Peyer's patch (tissue), 4 donors: ENCODE measurements at regions not wholly inside any gene's neighbourhood (a gene's known extent, or its start where the extent isn't known, plus 50 kb on each side); places are given as distances from the start of the nearest gene placed in this dataset.

Experiments
- POLR2A ChIP-seq, 2 donors: fragments of 450-650 bp; IDR thresholded peaks; one replicate each; pipeline ENCODE4 v1.5.1; 2017; ENCODE audit warnings: antibody characterized with exemption in 2 of 2, mild to moderate bottlenecking in 2 of 2, moderate library complexity in 2 of 2
- TF ChIP-seq, protein P1 (sequence below), 6 experiments: fragments of 450-650 bp in 4 of 6; fragments of 200-600 bp in 2 of 6; sonication (generic) in 1 of 6; IDR thresholded peaks; one replicate each; pipeline ENCODE4 v1.5.1; 2017 to 2019; ENCODE audit warnings: antibody characterized with exemption in 6 of 6, mild to moderate bottlenecking in 3 of 6, moderate library complexity in 1 of 6

DNA sequence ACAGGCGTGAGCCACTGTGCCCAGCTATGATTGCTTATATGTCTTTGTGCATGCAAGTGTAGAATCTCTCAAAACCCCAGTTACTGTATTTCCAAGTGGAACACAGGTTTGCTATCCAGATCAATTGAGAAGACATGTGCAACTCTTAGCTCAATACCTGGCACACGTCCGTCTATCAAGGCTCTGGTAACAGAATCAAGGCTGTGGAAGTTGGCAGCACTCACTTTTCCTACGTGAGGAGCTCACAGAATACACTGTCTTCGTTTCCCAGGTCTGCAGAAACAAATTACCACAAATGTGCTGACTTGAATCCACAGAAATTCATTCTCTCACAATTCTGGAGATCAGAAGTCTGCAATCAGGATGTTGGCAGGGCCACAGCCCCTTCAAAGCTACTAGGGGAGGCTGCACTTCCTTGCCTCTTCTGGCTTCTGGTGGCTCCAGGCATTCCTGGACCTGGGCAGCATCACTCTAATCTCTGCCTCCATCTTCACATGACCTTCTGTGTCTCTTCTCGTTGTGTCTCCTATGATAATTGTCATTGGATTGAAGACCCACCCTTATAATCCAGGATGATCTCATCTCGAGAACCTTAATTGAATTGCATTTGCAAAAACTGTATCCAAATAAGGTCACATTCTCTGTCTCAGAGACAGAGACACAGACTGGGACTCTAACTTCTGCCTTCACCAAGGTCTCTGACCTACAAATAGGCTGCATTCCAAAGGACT, 84.8 kb upstream of the C7orf33 start:
- TF ChIP-seq, protein P1, sequence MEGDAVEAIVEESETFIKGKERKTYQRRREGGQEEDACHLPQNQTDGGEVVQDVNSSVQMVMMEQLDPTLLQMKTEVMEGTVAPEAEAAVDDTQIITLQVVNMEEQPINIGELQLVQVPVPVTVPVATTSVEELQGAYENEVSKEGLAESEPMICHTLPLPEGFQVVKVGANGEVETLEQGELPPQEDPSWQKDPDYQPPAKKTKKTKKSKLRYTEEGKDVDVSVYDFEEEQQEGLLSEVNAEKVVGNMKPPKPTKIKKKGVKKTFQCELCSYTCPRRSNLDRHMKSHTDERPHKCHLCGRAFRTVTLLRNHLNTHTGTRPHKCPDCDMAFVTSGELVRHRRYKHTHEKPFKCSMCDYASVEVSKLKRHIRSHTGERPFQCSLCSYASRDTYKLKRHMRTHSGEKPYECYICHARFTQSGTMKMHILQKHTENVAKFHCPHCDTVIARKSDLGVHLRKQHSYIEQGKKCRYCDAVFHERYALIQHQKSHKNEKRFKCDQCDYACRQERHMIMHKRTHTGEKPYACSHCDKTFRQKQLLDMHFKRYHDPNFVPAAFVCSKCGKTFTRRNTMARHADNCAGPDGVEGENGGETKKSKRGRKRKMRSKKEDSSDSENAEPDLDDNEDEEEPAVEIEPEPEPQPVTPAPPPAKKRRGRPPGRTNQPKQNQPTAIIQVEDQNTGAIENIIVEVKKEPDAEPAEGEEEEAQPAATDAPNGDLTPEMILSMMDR (IDR thresholded peaks at IDR 0.05): no peak
- no peak for TF ChIP-seq POLR2A (IDR thresholded peaks at IDR 0.05)
